HEK293 (cell line): ENCODE measurements at regions not wholly inside any gene's neighbourhood (a gene's known extent, or its start where the extent isn't known, plus 50 kb on each side); places are given as distances from the start of the nearest gene placed in this dataset.
A peak's percentile ranks its signal among the peaks of the same experiment; 100 is the strongest.

Experiments used
- CTCF ChIA-PET: fragments of 350-600 bp; formaldehyde crosslinking; extraction: SDS; loops from one replicate; lab custom pipeline; 2021; ENCODE audit warnings: antibody characterized with exemption; lab: Yijun Ruan, JAX
- POLR2A ChIA-PET: fragments of 300-600 bp; formaldehyde crosslinking; extraction: SDS; loops from one replicate; lab custom pipeline; 2020; ENCODE audit warnings: antibody characterized with exemption, inconsistent platforms; lab: Yijun Ruan, JAX
- H3K27ac ChIP-seq: fragments of 200-500 bp; sonication (Bioruptor generic); 2 replicates; pipeline ENCODE4 v1.5.1; 2014; ENCODE audit warnings: low read depth, low read length, control low read depth, inconsistent platforms; ENCODE audit errors: extremely low read depth
- H3K36me3 ChIP-seq, 2 experiments: fragments of 200-500 bp in 1 of 2; sonication (Bioruptor generic) in 1 of 2; 1 replicate in 1 of 2; 2 replicates in 1 of 2; pipeline ENCODE4 v1.5.1; 2014 to 2017; ENCODE audit warnings: inconsistent platforms in 2 of 2, low read length in 2 of 2; ENCODE audit not compliant: control insufficient read depth in 2 of 2, insufficient read depth in 1 of 2
- H3K4me1 ChIP-seq: fragments of 200-500 bp; sonication (Bioruptor generic); 2 replicates; pipeline ENCODE4 v1.5.1; 2014; ENCODE audit warnings: mild to moderate bottlenecking, low read length, inconsistent platforms; ENCODE audit not compliant: control insufficient read depth, insufficient read depth
- H3K4me3 ChIP-seq: 2 replicates; pipeline ENCODE4 v1.5.1; 2011; ENCODE audit warnings: low read depth, mild to moderate bottlenecking, control low read depth, low read length, moderate library complexity
- H3K9me3 ChIP-seq: fragments of 200-500 bp; sonication (Bioruptor generic); 2 replicates; pipeline ENCODE4 v1.5.1; 2014; ENCODE audit warnings: low read depth, low read length, inconsistent platforms; ENCODE audit not compliant: control insufficient read depth, insufficient read depth
- BCL11B ChIP-seq: fragments of 450-650 bp; formaldehyde crosslinking; IDR thresholded peaks from 2 replicates; pipeline ENCODE4 v1.5.1; 2016; ENCODE audit warnings: low read depth, missing biosample characterization, missing genetic modification characterization
- GLI4 ChIP-seq: fragments of 450-650 bp; formaldehyde crosslinking; IDR thresholded peaks from 2 replicates; pipeline ENCODE4 v1.5.1; 2016; ENCODE audit warnings: missing biosample characterization, missing genetic modification characterization
- MYNN ChIP-seq: fragments of 450-650 bp; formaldehyde crosslinking; IDR thresholded peaks from 2 replicates; pipeline ENCODE4 v1.5.1; 2016; ENCODE audit warnings: missing biosample characterization, missing genetic modification characterization, borderline replicate concordance
- OSR2 ChIP-seq: fragments of 450-650 bp; formaldehyde crosslinking; IDR thresholded peaks from 2 replicates; pipeline ENCODE4 v1.5.1; 2016; ENCODE audit warnings: missing biosample characterization, missing genetic modification characterization
- OVOL3 ChIP-seq: fragments of 450-650 bp; formaldehyde crosslinking; IDR thresholded peaks from 2 replicates; pipeline ENCODE4 v1.5.1; 2016; ENCODE audit warnings: missing biosample characterization, missing genetic modification characterization
- SALL2 ChIP-seq: fragments of 450-650 bp; formaldehyde crosslinking; IDR thresholded peaks from 2 replicates; pipeline ENCODE4 v1.5.0; 2017; ENCODE audit warnings: missing biosample characterization, mild to moderate bottlenecking, missing genetic modification characterization, borderline replicate concordance
- SCRT1 ChIP-seq: fragments of 450-650 bp; formaldehyde crosslinking; IDR thresholded peaks from 2 replicates; pipeline ENCODE4 v1.5.1; 2016; ENCODE audit warnings: missing biosample characterization, missing genetic modification characterization, borderline replicate concordance
- SCRT2 ChIP-seq: fragments of 450-650 bp; formaldehyde crosslinking; IDR thresholded peaks from 2 replicates; pipeline ENCODE4 v1.5.1; 2016; ENCODE audit warnings: missing biosample characterization, missing genetic modification characterization
- ZEB2 ChIP-seq: fragments of 450-650 bp; formaldehyde crosslinking; IDR thresholded peaks from 2 replicates; pipeline ENCODE4 v1.5.1; 2016; ENCODE audit warnings: missing biosample characterization, missing genetic modification characterization
- ZNF112 ChIP-seq: fragments of 450-650 bp; formaldehyde crosslinking; IDR thresholded peaks from 2 replicates; pipeline ENCODE4 v1.5.0; 2017; ENCODE audit warnings: missing biosample characterization, missing genetic modification characterization
- ZNF157 ChIP-seq: fragments of 450-650 bp; formaldehyde crosslinking; IDR thresholded peaks from 2 replicates; pipeline ENCODE4 v1.5.1; 2016; ENCODE audit warnings: missing biosample characterization, missing genetic modification characterization
- ZNF2 ChIP-seq: fragments of 450-650 bp; formaldehyde crosslinking; IDR thresholded peaks from 2 replicates; pipeline ENCODE4 v1.5.1; 2016; ENCODE audit warnings: missing biosample characterization, missing genetic modification characterization
- ZNF211 ChIP-seq: fragments of 450-650 bp; formaldehyde crosslinking; IDR thresholded peaks from 2 replicates; pipeline ENCODE4 v1.5.1; 2016; ENCODE audit warnings: low read depth, missing biosample characterization, missing genetic modification characterization
- ZNF248 ChIP-seq: fragments of 450-650 bp; formaldehyde crosslinking; IDR thresholded peaks from 2 replicates; pipeline ENCODE4 v1.5.1; 2017; ENCODE audit warnings: missing biosample characterization, missing genetic modification characterization
- ZNF335 ChIP-seq: fragments of 450-650 bp; formaldehyde crosslinking; conservative IDR thresholded peaks from 2 replicates; pipeline ENCODE4 v1.5.1; 2016; ENCODE audit warnings: missing biosample characterization, missing genetic modification characterization
- ZNF391 ChIP-seq: fragments of 450-650 bp; formaldehyde crosslinking; IDR thresholded peaks from 2 replicates; pipeline ENCODE4 v1.5.1; 2016; ENCODE audit warnings: low read depth, missing biosample characterization, missing genetic modification characterization, borderline replicate concordance
- ZNF48 ChIP-seq: fragments of 450-650 bp; formaldehyde crosslinking; IDR thresholded peaks from 2 replicates; pipeline ENCODE4 v1.5.1; 2016; ENCODE audit warnings: missing biosample characterization, missing genetic modification characterization
- ZNF521 ChIP-seq: fragments of 450-650 bp; formaldehyde crosslinking; IDR thresholded peaks from 2 replicates; pipeline ENCODE4 v1.5.1; 2017; ENCODE audit warnings: missing biosample characterization, mild to moderate bottlenecking, missing genetic modification characterization
- ZNF560 ChIP-seq: fragments of 450-650 bp; formaldehyde crosslinking; IDR thresholded peaks from 2 replicates; pipeline ENCODE4 v1.5.1; 2017; ENCODE audit warnings: missing biosample characterization, missing genetic modification characterization, borderline replicate concordance
- ZNF561 ChIP-seq: fragments of 450-650 bp; IDR thresholded peaks from 2 replicates; pipeline ENCODE4 v1.5.1; 2018; ENCODE audit warnings: missing biosample characterization, missing genetic modification characterization, borderline replicate concordance
- ZNF660 ChIP-seq: fragments of 450-650 bp; IDR thresholded peaks from 2 replicates; pipeline ENCODE4 v1.5.1; 2018; ENCODE audit warnings: missing biosample characterization, mild to moderate bottlenecking, missing genetic modification characterization
- ZSCAN30 ChIP-seq: fragments of 450-650 bp; IDR thresholded peaks from 2 replicates; pipeline ENCODE4 v1.5.1; 2018; ENCODE audit warnings: missing biosample characterization, mild to moderate bottlenecking, missing genetic modification characterization, moderate library complexity
- TF ChIP-seq, protein P1 (sequence below): fragments of 450-650 bp; formaldehyde crosslinking; IDR thresholded peaks from 2 replicates; pipeline ENCODE4 v1.5.1; 2016; ENCODE audit warnings: missing biosample characterization, missing genetic modification characterization
- TF ChIP-seq, protein P2 (sequence below): fragments of 450-650 bp; formaldehyde crosslinking; IDR thresholded peaks from 2 replicates; pipeline ENCODE4 v1.5.1; 2017; ENCODE audit warnings: missing biosample characterization, missing genetic modification characterization
- TF ChIP-seq, protein P3 (sequence below): fragments of 450-650 bp; formaldehyde crosslinking; IDR thresholded peaks from 2 replicates; pipeline ENCODE4 v1.5.1; 2016; ENCODE audit warnings: missing biosample characterization, missing genetic modification characterization
- TF ChIP-seq, protein P4 (sequence below): sonication (generic); formaldehyde crosslinking; IDR thresholded peaks from 2 replicates; pipeline ENCODE4 v1.8.1; 2022; ENCODE audit warnings: mild to moderate bottlenecking, moderate library complexity, missing genetic modification reagents

DNA sequence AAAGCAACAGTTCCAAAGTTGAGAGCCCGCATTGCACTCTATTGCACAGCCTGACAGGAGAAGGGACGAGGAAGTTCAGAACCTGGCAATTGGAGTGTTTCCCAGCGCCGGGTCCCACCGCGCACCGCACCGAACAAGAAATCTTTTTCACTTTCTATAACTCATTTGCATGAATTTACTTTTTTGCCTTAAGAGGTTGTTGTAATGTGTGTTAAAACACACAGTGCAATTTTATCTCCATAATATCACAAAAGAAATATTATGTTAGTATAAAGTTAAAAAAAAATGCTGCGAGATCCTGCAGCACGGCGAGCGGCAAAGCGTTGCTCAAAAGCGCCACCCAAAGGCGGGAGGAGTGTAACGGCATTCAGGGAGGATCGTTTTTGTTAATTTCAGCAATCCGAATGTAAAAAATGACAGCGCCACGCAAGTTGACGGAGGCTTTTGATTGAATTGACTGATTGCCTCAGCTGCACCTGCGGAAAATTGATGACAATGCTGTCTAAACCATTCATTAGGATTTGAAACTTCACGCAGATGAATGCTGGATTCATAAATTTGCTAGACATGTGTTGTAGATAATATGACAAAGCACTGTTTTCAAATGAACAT is 303.6 kb upstream of the ZNF507 start (continued):
- TF ChIP-seq, protein P1, sequence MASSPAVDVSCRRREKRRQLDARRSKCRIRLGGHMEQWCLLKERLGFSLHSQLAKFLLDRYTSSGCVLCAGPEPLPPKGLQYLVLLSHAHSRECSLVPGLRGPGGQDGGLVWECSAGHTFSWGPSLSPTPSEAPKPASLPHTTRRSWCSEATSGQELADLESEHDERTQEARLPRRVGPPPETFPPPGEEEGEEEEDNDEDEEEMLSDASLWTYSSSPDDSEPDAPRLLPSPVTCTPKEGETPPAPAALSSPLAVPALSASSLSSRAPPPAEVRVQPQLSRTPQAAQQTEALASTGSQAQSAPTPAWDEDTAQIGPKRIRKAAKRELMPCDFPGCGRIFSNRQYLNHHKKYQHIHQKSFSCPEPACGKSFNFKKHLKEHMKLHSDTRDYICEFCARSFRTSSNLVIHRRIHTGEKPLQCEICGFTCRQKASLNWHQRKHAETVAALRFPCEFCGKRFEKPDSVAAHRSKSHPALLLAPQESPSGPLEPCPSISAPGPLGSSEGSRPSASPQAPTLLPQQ (tag by site-specific recombination), result peak; percentile 90
- TF ChIP-seq ZSCAN30 (tag by site-specific recombination) (no peak), SALL2 (no peak), MYNN (tag by site-specific recombination) (no peak), GLI4 (no peak), ZNF561 (peak; percentile 40), ZNF157 (tag by site-specific recombination) (no peak), ZNF2 (tag by site-specific recombination) (peak; percentile 89), ZNF660 (peak; percentile 79)
- TF ChIP-seq, protein P2, sequence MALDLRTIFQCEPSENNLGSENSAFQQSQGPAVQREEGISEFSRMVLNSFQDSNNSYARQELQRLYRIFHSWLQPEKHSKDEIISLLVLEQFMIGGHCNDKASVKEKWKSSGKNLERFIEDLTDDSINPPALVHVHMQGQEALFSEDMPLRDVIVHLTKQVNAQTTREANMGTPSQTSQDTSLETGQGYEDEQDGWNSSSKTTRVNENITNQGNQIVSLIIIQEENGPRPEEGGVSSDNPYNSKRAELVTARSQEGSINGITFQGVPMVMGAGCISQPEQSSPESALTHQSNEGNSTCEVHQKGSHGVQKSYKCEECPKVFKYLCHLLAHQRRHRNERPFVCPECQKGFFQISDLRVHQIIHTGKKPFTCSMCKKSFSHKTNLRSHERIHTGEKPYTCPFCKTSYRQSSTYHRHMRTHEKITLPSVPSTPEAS (tag by site-specific recombination), result 0 out of 2 replicates have a peak, but pooled peaks have one; percentile 36
- TF ChIP-seq, protein P3, sequence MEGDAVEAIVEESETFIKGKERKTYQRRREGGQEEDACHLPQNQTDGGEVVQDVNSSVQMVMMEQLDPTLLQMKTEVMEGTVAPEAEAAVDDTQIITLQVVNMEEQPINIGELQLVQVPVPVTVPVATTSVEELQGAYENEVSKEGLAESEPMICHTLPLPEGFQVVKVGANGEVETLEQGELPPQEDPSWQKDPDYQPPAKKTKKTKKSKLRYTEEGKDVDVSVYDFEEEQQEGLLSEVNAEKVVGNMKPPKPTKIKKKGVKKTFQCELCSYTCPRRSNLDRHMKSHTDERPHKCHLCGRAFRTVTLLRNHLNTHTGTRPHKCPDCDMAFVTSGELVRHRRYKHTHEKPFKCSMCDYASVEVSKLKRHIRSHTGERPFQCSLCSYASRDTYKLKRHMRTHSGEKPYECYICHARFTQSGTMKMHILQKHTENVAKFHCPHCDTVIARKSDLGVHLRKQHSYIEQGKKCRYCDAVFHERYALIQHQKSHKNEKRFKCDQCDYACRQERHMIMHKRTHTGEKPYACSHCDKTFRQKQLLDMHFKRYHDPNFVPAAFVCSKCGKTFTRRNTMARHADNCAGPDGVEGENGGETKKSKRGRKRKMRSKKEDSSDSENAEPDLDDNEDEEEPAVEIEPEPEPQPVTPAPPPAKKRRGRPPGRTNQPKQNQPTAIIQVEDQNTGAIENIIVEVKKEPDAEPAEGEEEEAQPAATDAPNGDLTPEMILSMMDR (tag by site-specific recombination), result peak; percentile 88

DNA sequence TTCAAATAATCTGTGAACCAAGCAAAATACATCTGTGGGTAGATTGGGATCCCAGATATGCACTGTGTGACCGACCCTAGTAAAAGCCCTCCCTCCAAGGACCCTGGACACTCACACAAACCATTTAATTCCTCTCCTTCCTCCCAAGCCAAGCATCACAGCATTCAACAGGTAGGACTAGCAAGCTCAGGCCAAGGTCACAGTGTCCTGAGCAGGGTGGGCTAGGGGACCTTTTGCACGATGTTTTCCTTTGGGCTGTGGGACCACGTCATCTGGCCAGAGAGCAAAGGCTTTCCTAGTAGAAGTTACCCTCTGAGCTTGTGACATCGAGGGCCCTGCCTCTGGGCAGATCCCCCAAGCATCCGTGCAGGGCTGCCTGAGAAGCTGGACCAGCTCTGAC is 297.6 kb upstream of the ZNF507 start:
- TF ChIP-seq OSR2 (tag by site-specific recombination), result no peak
- no peak for TF ChIP-seq ZNF391 (tag by site-specific recombination)
- TF ChIP-seq SCRT1 (tag by site-specific recombination), result peak; percentile 87; the same call in 1 of the 2 replicates
- TF ChIP-seq SCRT2 (tag by site-specific recombination), result peak; percentile 95
- no peak for TF ChIP-seq ZNF48
- TF ChIP-seq, all 188 proteins: peak for 2
- Histone ChIP-seq H3K27ac (no peak overlapping the region), H3K36me3 (no peaks in the 10 kb centered on the region; a peak in 1 of 3 replicates), H3K4me3 (no peak overlapping the region), H3K4me1 (no peaks in the 10 kb centered on the region), H3K9me3 (no peaks in the 10 kb centered on the region)
- CTCF ChIA-PET, result no interaction called here
- POLR2A ChIA-PET, result no interaction called here

DNA sequence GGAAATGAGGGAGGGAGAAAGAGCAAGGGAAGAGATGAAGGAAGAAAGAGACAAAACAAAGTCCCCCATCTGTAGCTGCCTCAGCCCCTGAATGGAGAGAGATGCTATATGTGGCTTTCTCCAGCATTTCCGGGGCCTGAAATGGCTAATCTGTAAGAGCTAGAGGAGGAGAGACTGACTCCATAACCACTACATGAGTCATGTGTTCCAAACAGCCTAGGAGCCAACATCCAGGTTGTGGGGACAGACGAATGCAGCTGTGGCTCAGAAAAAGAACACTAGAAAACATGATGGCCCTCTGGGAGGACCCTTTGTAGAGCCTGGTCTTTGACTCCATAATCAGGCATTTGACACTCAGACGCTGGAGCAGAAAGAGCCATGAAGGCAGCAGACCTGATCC is 292.0 kb upstream of the ZNF507 start:
- no peak overlapping the region for H3K27ac ChIP-seq
- no peaks in the 10 kb centered on the region for H3K36me3 ChIP-seq
- H3K9me3 ChIP-seq, result no peaks in the 10 kb centered on the region
- no peak overlapping the region for H3K4me3 ChIP-seq
- no peaks in the 10 kb centered on the region for H3K4me1 ChIP-seq
- ChIA-PET CTCF (interaction anchor here (4.5 kb wide), 1 partner anchor 12 kb away, joined by 35 read pairs; no protein-coding TSS in a partner anchor), POLR2A (no interaction called here)
- TF ChIP-seq OVOL3 (tag by site-specific recombination), result no peak
- no peak for TF ChIP-seq ZNF48
- no peak for TF ChIP-seq BCL11B (tag by site-specific recombination)
- TF ChIP-seq, protein P3 (tag by site-specific recombination), result no peak
- TF ChIP-seq ZNF560, result no peak
- no peak for TF ChIP-seq ZEB2
- TF ChIP-seq ZNF335 (tag by site-specific recombination), result no peak
- TF ChIP-seq, protein P4, sequence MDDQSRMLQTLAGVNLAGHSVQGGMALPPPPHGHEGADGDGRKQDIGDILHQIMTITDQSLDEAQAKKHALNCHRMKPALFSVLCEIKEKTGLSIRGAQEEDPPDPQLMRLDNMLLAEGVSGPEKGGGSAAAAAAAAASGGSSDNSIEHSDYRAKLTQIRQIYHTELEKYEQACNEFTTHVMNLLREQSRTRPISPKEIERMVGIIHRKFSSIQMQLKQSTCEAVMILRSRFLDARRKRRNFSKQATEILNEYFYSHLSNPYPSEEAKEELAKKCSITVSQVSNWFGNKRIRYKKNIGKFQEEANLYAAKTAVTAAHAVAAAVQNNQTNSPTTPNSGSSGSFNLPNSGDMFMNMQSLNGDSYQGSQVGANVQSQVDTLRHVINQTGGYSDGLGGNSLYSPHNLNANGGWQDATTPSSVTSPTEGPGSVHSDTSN, result no peak
- TF ChIP-seq ZNF521, result no peak
- TF ChIP-seq ZNF211 (tag by site-specific recombination), result no peak
- no peak for TF ChIP-seq ZNF112 (tag by site-specific recombination)
- TF ChIP-seq ZNF248, result no peak
